WTC11 (cell line): ENCODE measurements at regions not wholly inside any gene's neighbourhood (a gene's known extent, or its start where the extent isn't known, plus 50 kb on each side); places are given as distances from the start of the nearest gene placed in this dataset.

Experiments
- CTCF ChIP-seq: fragments of 200-600 bp; IDR thresholded peaks from 2 replicates; pipeline ENCODE4 v1.8.0; 2022; ENCODE audit warnings: antibody characterized with exemption
- NR1H2 ChIP-seq: sonication (generic); formaldehyde crosslinking; IDR thresholded peaks from 2 replicates; pipeline ENCODE4 v1.9.0; 2021; ENCODE audit warnings: mild to moderate bottlenecking, moderate library complexity, missing genetic modification reagents

DNA sequence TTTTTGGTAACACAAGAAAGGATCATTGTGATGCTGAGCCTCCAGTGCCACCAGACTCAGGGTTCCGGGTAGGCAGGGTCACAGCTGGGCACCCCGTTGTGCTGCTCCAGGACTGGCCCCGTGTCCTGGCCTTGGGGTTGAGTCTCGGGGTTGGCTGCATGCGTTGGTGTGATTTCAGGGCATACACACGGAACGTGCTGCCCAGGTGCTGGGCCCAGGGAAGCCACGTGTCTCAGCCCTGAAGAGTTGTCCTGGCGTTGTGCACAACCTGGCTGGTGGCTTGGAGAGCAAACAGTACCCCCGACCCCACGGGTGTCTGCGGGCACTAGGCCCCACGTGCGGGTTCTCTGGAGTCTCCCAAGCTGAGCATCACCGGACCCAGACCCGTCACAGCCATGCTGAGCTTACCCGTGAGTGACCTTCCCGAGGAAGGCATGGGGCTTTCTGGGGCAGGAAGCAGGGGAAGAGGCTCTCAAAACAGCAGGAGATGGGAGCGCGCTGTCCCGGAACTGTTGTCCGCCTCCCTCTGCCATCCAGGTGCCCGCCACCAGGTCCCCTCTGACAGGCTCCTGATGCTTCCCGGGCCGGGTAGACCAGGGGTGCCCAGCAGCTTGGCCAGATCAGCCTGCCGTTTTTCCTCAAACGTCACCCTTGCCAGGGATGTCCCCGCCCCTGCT, 66.1 kb upstream of the ENPP6 start:
- TF ChIP-seq NR1H2 (CRISPR knock-in tag), result no peak
- no peak for TF ChIP-seq CTCF
